ENCODE measurements at regions not wholly inside any gene's neighbourhood (a gene's known extent, or its start where the extent isn't known, plus 50 kb on each side); places are given as distances from the start of the nearest gene placed in this dataset.

DNA sequence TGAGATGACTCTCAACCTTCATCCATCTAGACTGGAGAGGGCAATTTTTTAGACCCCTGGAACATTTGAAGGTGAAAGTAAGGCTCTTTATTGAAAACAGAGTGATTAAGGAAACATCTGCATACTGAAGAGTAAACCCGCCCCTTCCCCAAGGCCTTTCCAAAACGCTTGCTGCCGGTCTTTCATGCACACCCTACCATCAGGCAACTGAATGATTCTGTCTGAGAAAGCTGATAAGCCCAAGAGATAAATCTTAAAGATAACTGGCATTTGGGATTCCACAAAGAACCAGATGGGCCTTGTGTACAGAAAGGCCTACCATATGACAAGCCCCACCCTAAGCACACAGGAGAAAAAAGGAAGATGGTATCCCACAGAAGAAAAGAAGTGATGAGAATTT, 54.4 kb upstream of the PIK3R1 start:
- DNase-seq (ENCODE audit: low spot score): no peak

DNA sequence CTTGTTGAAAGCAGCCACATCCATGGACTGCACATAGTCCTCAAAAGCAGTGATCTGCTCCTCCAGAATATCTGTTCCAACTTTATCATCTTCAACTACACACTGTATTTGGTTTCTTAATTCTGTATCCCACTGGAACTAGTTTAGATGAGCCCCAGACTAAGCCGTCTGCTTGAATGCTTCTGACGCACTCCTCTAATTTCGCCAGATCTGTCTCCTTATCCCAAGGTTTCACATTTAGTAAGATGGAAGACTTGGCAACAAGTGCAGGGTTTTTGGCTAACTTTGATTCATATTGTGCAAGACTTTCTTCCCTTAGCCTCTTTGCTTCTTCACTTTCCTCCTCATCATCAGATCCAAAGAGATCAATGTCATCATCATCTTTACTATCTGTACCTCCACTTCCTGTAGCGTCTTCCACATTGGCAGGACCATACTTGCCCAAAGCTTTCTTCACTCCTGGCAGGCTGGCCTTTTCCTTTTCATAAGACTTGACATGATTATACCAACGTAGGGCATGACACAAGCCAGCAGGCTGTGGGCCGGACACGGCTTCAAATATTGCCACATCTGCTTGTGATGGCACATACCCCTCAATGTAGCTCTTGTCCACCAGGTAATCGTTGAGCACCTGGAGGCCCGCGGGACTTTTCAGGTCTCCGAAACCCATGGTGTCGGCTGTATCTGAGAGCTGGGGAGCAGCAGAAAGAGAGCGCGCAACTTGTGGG, 56.2 kb upstream of the PIK3R1 start:
- peak; percentile 92 for DNase-seq (ENCODE audit: low spot score)

DNA sequence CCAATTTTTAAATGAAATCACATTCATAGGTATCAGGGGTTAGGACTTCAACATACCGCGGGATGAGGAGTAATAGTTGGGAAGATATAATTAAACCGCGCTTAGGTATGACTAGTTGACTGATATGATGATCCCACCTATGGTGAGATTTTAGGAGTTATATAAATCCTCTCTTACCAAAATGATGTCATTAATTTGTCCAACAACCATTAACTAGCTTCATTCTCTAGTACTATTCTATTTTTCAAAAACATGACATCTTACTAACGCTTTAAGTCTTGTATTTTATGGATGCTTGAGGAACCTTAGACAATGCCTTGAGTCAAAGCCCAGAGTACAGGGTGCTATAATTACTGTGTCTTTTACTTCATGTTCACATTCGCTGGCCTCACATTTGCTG, 59.6 kb upstream of the PIK3R1 start:
- DNase-seq (ENCODE audit: low spot score): no peak

DNA sequence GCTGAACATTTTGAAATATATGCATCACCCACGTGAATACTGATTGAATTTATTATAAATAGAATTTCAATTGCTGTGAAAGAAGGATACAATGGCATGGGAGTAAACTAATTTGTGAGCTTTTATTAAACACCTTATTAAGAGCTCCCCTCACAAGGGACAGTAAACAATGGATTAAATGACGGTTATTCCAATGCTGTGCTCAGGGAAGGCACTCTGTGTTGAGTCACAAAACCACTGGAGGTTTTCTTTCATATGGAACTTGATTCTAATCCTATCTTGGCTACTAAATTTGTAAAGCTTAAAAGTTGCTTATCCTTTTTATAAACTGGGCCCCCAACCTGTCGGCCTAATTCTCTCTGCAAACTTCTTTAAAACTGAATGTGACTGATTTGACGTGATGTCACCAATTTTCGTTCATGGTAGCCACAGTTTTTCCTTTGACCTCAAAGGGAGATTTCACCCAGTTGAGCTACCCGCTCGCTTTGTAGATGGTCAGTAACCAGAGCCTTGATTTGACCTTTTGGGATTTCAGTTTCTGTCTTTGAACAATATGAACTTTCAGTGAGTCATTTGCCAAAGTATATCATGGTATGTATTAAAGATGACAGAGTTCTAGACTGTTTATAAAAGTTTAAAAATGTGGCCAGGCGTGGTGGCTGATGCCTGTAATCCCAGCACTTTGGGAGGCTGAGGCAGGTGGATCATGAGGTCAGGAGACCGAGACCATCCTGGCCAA, 61.3 kb upstream of the PIK3R1 start:
- DNase-seq (ENCODE audit: low spot score): no peak

DNA sequence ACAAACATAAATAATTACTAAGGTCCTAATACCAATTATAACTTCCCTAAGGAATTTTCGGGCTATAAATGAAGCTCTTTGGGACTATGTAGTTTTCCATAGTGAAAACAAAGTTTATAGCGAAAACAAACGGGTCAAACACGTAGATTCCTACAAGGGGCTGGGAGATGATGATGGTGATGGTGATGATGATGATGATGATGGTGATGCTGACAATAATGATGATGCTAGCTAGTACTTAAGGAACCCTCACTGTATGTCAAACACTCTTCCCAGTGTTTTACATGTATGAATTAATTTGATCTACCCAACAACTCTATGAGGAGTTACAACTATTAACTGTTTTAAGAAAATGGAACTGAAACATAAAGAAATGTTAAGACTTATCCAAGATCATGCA, 63.7 kb upstream of the PIK3R1 start:
- no peak for DNase-seq (ENCODE audit: low spot score)

DNA sequence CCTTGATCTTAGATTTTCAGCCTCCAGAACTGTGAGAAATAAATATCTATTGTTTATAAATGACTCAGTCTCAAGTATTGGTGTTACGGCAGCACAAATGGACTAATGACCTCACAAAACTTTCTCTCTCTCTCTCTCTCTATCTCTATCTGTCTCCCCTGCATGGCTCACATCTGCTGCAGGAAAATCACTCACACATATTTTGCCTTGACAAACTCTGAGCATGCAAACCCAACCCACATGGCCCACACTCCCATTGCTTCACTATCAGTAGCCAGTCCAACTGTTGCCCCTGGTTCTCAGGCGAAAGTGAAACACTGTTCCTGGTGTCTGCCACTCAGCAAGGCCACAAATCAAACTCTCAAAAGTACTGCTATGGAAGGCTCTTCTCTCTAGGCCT, 66.4 kb upstream of the PIK3R1 start:
- DNase-seq (ENCODE audit: low spot score): no peak

DNA sequence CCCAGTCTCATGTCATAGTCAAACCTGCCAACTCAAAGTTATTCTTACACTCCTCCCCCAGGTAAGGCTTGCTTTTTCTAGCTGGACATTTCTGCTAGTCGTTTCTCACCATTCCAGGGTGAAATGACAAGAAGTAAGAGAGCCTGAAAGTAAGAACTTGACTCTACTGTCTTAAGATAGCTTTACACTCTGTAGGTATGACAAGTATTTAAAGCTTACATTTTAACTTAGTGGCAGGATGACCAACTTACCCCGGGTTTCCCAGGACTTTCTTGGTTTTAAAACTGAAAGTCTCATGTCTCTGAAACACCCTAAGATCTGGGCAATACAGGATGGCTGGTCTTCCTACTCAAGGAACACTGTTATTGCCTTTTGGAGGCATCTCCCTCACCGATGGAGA, 67.5 kb upstream of the PIK3R1 start:
- DNase-seq (ENCODE audit: low spot score): no peak

DNA sequence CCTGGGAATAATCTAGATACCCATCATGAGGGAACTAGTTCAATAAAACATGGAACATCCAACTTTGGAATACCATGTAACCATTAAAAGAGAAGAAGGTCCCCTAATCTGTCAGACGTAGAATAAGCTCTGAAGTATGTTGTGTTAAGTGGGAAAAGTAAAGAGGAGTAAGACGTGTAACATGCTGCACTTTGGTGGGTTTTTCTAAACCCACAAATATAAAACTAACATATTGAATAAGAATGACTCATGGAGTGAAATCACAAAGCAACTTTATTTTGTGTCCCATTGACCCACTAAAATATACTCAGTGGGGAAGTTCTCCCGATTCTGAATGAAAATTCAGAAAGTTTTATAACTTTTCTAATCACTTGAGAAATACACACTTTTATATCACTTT, 67.9 kb upstream of the PIK3R1 start:
- DNase-seq (ENCODE audit: low spot score): no peak

DNA sequence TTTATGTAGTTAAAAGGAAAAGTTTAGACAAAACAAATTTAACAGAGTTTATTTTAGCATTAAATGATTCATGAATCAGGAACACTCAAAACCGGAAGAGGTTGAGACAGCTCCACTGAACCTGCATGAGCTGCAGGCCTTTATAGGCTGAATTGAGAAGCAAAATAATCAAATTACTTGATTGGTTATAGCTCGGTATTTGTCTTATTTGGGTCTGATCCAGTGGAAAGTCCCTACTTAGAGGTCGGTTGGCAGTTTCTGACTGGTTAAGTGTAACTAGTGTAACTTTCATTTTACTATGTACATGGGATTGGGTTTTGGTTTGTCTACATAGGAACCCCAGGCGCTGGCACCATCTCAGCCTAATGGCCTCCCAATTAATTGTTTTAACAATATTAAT, 74.1 kb upstream of the PIK3R1 start:
- no peak for DNase-seq (ENCODE audit: low spot score)

DNA sequence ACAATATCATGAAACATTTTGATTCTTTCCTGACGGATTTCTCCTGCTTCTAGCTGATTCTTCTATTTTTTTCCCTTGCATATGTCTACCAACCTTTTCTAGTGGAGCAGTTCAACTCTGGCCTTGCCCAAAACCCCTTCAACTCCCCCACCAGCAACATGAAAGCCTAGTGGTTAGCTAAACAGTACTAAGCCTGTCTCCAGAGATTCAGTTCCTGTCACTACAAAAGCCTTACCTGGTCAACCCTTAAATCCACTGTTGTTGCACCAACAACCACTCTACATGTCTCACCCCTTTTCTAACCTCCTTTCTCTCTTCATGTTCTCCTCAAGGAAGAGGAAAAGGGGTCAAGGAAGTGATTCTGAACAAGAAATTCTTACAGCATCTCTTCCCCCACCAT, 74.8 kb upstream of the PIK3R1 start:
- no peak for DNase-seq (ENCODE audit: low spot score)

DNA sequence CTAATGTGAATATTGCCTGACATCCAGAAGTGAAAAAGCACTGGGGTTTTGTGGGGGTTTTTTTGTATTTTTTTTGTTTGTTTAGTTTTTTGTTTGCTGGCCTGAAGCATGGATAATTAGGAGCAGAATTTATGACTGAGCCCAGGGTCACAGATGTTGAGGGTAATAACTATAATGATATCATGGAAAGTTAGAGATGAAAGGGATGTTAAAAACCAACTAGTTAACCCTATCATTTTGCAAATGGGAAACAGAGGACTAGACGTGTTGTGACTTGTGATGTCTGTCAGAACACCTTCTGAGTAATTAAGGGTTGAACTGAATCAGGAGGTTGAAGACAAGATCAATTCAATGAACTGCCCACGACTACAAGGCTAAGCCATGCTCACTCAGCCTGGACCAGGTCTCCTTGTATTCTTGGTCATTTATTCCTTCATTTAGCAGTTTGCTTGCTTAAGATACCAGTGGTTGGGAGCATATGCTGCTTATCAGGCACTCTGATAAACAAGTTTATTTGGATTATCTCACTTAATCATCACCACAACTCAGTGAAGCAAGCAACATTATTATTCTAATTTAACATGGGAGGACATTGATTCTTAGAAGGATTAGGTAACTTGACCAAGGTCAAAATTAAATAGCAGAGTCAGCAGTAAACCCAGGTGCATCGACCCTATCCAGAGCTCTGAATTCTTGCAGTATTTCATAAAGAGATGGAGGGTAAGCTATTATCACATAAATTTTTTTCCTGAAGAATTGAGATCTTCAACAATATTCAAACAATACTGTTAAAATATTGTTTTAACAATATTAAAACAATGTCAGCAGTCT, 75.7 kb upstream of the PIK3R1 start:
- DNase-seq (ENCODE audit: low spot score): no peak

DNA sequence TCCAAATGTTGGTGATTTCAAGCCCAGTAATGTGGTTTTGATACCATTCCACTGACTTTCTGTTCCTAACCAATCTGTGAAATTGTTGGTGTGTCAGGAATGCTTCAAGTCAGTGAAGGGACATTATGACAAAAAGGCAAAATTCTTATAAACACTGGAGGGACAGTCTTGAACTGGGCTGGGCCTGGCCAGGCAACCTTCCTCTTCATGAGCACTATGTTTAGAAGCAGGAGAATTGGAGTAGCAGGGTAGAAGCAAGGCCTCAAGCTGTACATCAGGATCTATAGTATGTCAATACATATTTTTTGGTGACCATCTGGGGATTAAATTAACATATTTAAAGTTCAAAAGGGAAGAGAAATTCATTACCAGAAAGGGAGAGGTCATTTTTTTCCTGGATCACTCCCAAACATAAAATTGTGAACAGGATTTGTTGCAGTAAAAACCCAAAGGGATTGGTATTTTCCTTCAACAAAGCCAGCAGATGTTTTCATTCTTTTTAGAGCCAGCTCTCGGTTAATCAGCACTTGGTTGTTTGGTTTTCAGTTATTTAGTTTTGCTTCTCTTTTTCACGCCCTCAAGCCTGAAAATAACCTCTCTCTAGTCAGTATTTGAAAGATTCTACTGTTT, 77.9 kb upstream of the PIK3R1 start:
- no peak for DNase-seq (ENCODE audit: low spot score)

DNA sequence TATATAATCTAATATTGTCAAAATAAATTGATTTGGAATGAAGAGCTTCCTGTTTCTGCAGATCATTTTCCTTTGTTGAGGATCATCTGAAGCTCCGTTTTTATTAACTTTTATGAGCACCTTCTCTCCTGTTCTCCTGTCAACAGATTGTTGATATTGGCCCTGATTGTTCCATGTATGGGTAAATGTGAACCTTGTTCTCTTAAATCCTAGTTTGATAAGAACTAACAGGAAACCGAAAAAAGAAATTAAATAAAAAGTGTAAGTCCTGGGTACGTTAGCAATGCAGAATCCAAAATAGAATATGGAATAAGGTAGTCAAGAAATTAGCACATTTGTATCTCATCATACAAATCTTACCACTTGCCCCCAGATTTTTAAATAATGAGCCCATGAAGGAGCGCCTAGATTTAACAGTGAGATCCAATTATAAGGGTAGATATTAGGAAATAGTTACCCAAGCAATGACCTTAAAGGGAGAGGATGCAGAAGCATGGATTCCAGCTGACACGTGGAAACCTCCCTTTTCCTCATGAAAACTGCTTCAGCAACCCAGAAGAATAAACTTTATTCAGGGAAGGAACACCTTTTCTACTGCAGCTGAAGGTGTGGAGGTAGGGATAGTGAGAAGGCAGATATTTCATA, 80.8 kb upstream of the PIK3R1 start:
- DNase-seq (ENCODE audit: low spot score): no peak

DNA sequence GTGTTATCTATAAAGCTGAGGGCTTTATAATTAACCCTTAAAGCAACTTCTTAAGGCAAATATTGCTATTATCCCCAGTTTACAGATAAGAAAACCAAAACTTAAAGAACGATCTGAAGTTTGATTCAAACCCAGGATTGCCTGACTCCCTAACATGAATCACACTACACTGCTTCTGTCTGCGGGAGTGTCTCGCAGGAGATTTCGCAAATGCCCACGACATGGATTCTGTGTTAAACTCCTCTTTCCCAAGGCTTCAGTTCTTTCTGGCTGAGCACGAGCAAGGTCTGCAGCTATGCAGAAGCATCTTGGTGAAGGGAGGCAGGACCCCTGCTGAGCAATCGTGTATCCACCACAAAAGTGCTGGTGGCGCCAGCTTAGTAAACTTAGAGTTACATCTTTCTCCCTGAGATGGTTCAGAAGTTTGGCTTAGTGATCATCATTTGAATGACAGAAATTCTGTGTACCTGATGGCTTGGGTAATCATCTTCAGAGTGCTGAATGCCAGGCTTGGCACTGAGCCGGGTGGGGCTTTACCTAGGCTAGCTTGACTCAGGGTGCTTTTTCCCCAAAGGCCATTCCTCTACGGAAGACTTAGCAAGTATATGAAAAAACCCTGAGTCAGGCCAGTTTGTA, 81.4 kb upstream of the PIK3R1 start:
- DNase-seq (ENCODE audit: low spot score): no peak

DNA sequence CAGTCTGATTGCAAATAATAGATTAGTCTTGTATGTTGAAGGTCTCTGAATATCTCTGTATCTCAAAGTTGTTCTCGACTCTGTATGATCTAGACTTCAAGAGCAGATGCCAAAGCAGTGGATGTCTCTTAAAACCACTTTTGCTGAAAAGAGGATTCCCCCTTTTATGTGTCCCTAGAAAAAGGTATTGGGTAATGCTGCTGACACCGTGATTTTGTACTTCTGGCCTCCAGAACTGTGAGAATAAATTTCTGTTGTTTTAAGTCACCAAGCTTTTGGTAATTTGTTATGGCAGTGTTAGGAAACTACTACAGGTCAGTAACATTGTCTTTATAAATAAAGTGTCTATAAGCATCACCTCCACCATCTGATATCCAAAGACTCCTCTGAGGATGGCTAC, 85.3 kb upstream of the PIK3R1 start:
- no peak for DNase-seq (ENCODE audit: low spot score)

DNA sequence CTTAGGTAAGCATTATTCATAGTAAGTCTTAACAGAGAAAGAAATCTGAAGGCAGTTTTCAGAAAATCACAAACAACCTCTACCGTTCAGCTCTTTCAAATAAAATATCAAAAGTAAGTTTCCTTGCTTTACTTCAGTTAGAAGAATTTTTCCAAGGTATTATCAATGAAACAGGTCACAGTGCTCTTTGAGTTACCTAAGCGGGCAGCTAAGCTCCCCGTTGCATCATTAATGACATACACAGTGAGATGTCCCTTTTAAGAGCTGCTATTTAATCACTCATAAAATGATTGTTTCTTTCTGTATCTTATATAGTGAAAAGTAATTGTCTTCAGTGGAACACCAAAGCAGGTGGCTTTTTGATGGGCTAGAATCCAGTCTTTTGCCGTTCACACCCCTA, 86.2 kb upstream of the PIK3R1 start:
- no peak for DNase-seq (ENCODE audit: low spot score)

DNA sequence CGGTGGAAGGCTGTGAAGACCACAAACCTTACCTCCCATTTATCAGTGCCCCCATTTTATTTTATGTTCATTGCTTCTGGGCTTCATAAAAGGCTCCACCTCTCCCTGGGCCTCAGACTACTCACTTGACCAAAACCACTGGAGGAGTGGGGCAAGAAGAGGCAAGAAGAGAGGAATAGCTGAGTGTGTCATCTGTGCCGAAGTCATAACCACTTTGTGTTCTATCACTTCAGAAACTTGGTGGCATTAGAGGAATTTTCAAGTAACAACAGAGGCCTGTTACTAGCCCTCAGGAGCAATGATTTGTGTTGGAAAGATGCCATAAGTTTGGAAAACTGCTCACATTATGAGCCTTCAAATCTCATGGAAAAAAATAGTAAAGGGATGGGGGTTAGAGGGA, 88.7 kb upstream of the PIK3R1 start:
- no peak for DNase-seq (ENCODE audit: low spot score)

DNA sequence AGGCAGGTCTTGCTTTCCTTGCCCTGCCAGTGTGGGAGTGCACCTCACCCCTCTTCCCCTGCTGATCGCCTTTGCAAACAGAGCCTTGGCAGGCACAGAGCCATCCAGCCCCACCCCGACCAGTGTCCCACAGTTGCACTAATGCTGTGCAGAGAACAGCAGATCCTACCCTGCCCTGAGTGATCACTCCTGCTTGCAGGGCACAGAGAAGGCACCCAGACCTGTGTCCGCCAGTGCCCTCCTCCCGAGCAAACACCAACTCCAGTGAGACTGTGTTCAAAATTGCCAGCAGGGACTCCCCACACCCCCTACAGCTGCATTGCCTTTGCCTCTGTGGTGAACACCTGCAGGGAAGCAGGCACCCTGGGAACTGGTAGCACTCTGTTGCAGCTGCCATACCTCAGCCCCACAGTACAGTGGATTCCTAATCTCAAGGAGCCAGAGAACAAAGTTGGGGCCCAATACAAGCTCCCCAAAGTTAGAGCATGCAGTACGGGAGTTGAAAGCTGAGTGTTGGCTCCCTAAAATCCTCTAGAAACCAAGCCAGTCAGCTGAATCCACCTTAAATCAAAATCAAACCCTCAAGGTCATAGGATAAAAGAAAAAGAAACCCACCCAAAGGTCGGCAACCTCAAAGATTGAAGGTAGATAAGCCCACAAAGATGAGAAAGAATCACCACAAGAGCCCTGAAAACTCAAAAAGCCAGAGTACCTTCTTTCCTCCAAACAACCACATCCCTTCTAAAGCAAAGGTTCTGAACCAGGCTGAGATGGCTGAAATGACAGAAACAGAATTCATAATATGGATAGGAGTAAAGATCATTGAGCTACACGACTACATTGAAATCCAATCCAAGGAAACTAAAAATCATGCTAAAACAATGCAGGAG, 92.9 kb upstream of the PIK3R1 start:
- no peak for DNase-seq (ENCODE audit: low spot score)

DNA sequence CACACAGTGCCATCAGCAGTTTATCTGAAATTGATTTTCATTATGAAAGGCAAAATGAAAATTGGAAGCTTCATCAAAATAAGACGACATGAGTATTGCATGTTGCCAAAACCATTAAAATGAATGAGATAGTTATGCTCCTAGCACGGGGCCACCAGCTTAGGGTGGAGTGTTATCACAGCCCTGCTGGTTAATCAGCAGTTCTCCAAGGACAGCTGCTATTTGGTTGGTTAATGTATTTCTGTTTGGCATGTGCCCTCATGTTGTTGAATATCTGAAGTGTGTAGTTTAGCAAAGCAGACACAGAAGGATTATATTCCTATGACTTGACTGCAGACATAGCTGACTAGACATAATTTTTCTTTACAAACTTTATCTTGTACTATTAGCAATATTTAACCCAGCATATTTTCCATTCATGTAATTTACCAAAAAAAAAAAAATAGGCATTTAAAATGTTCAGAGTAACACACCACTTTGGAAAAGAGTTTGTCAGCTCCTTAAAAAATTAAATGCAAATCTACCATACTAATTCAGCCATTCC, 98.6 kb upstream of the PIK3R1 start:
- DNase-seq (ENCODE audit: low spot score): no peak

DNA sequence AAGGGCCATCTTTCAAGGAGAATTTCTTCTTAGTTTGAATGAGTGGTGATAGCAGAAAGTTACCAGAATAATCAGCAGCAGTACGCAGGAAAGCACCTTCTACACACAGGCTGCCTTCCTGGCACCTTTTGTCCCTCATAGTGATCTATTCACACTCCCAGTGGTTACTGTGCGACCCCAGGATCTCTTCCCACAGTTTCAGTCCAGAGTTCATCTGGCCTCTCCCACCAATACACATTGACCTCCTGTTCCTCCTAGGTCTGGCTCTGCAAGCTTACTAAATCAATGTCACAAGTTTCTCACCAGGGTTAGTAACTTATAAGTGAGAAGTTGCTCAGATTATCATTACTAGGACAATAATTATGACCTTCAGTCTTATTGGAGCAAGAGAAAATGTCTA, 99.1 kb upstream of the PIK3R1 start:
- DNase-seq (ENCODE audit: low spot score): no peak

All from umbilical cord (tissue), 1 donor.